ENCODE measurements at regions not wholly inside any gene's neighbourhood (a gene's known extent, or its start where the extent isn't known, plus 50 kb on each side); places are given as distances from the start of the nearest gene placed in this dataset.

- H3K4me1 ChIP-seq: no peaks in the 10 kb centered on the region
- DNase-seq: no peak
- no peak overlapping the region for H3K4me3 ChIP-seq
- WGBS, 2 donors: 82 to 84% methylated on average over 2 of the region's 2 CpGs
- H3K27me3 ChIP-seq: no peaks in the 10 kb centered on the region
- H3K36me3 ChIP-seq: no peaks in the 10 kb centered on the region
- intact Hi-C loops (cut with DNase I): no loop called here
- H3K9me3 ChIP-seq: peaks cover 0 to 2% (median 0%) of the 10 kb centered on the region in 4 donors
- no peak for TF ChIP-seq POLR2AphosphoS5 (IDR thresholded peaks at IDR 0.05)
- no peak for TF ChIP-seq POLR2A (IDR thresholded peaks at IDR 0.05)
- no peak for TF ChIP-seq CTCF (IDR thresholded peaks at IDR 0.05)
- TF ChIP-seq EP300 (IDR thresholded peaks at IDR 0.05): no peak
- no peak overlapping the region for H3K27ac ChIP-seq
These were observed 403.4 kb downstream of the OCA2 start for GRCh38 chr15:27695726-27696125.

- intact Hi-C loops (cut with DNase I): no loop called here
- Histone ChIP-seq H3K4me1 (no peaks in the 10 kb centered on the region), H3K27me3 (no peaks in the 10 kb centered on the region), H3K36me3 (no peaks in the 10 kb centered on the region), H3K4me3 (no peak overlapping the region), H3K9me3 (peaks cover 0 to 2% (median 0%) of the 10 kb centered on the region in 4 donors), H3K27ac (no peak overlapping the region)
- DNase-seq: no peak
- no peak for TF ChIP-seq POLR2A (IDR thresholded peaks at IDR 0.05)
- TF ChIP-seq CTCF (IDR thresholded peaks at IDR 0.05): no peak
- no peak for TF ChIP-seq EP300 (IDR thresholded peaks at IDR 0.05)
- no peak for TF ChIP-seq POLR2AphosphoS5 (IDR thresholded peaks at IDR 0.05)
- WGBS, 2 donors: 72 to 77% methylated on average over 6 of the region's 6 CpGs
These were observed 404.5 kb downstream of the OCA2 start for GRCh38 chr15:27694506-27695087.

- TF ChIP-seq POLR2A (IDR thresholded peaks at IDR 0.05) (no peak), EP300 (IDR thresholded peaks at IDR 0.05) (no peak), CTCF (IDR thresholded peaks at IDR 0.05) (no peak), POLR2AphosphoS5 (IDR thresholded peaks at IDR 0.05) (no peak)
- intact Hi-C loops (cut with DNase I): no loop called here
- 58 to 82% methylated on average over 2 of the region's 2 CpGs for WGBS, 2 donors
- Histone ChIP-seq H3K27me3 (no peaks in the 10 kb centered on the region), H3K9me3 (peaks cover 0 to 2% (median 0%) of the 10 kb centered on the region in 4 donors), H3K36me3 (no peaks in the 10 kb centered on the region), H3K4me3 (no peak overlapping the region), H3K4me1 (no peaks in the 10 kb centered on the region), H3K27ac (no peak overlapping the region)
- no peak for DNase-seq
These were observed 405.8 kb downstream of the OCA2 start for GRCh38 chr15:27693280-27693679.

- DNase-seq: no peak
- intact Hi-C loops (cut with DNase I): no loop called here
- no peaks in the 10 kb centered on the region for H3K27me3 ChIP-seq
- no peak overlapping the region for H3K4me3 ChIP-seq
- 94 to 95% methylated on average over 5 of the region's 5 CpGs for WGBS, 2 donors
- H3K36me3 ChIP-seq: no peaks in the 10 kb centered on the region
- TF ChIP-seq POLR2A (IDR thresholded peaks at IDR 0.05) (no peak), EP300 (IDR thresholded peaks at IDR 0.05) (no peak), POLR2AphosphoS5 (IDR thresholded peaks at IDR 0.05) (no peak), CTCF (IDR thresholded peaks at IDR 0.05) (no peak)
- H3K27ac ChIP-seq: no peak overlapping the region
- H3K4me1 ChIP-seq: no peaks in the 10 kb centered on the region
- peaks cover 0 to 2% (median 0%) of the 10 kb centered on the region in 4 donors for H3K9me3 ChIP-seq
These were observed 406.7 kb downstream of the OCA2 start for GRCh38 chr15:27692438-27692837.

GRCh38 chr15:27690290-27690689 lies 408.8 kb downstream of the OCA2 start:
- intact Hi-C loops (cut with DNase I): no loop called here
- DNase-seq: no peak
- Histone ChIP-seq H3K4me1 (no peaks in the 10 kb centered on the region), H3K4me3 (no peak overlapping the region), H3K9me3 (no peaks in the 10 kb centered on the region), H3K36me3 (no peaks in the 10 kb centered on the region), H3K27ac (no peak overlapping the region), H3K27me3 (no peaks in the 10 kb centered on the region)
- 81 to 84% methylated on average over 5 of the region's 5 CpGs for WGBS, 2 donors
- TF ChIP-seq POLR2A (IDR thresholded peaks at IDR 0.05) (no peak), POLR2AphosphoS5 (IDR thresholded peaks at IDR 0.05) (no peak), EP300 (IDR thresholded peaks at IDR 0.05) (no peak), CTCF (IDR thresholded peaks at IDR 0.05) (no peak)
